ENCODE measurements at regions not wholly inside any gene's neighbourhood (a gene's known extent, or its start where the extent isn't known, plus 50 kb on each side); places are given as distances from the start of the nearest gene placed in this dataset.
A peak's percentile ranks its signal among the peaks of the same experiment; 100 is the strongest.

DNA sequence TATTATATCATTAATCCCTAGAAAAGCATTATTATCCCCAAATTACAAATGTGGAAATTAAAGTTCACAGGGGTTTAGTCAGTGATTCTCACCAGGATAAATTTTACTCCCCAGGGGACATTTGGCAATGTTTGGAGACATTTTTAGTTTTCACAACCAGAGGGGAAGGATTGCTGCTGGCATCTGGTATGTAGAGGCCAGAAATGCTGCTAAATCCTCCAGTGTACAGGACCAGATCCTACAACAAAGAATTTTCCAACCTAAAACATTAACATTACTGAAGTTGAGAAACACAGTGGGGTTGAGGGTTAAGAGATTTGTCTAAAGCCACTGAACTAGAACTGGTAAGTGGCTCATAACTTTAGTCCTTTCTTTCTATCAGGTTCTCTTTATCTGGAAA lies 162.0 kb upstream of the SYT6 start:
- H3K27ac ChIP-seq (ENCODE audit: insufficient read depth, low read length): no peak overlapping the region

More for the DNA sequence above, 162.0 kb upstream of the SYT6 start:
- Histone ChIP-seq H3K36me3 (ENCODE audit: control insufficient read depth, insufficient read depth, low read length) (no peaks in the 10 kb centered on the region), H2AK5ac (ENCODE audit: low read depth, low read length) (no peak overlapping the region), H2BK15ac (ENCODE audit: low read depth, low read length) (no peak overlapping the region), H3K9me1 (ENCODE audit: insufficient read depth, low read length) (0 out of 2 replicates have a peak, but pooled peaks cover 4% of the 10 kb centered on the region), H2BK5ac (ENCODE audit: low read depth, low read length, poor library complexity, severe bottlenecking) (peak overlapping the region; percentile 11), H3K9me3 (ENCODE audit: control insufficient read depth, insufficient read depth, low read length) (no peaks in the 10 kb centered on the region), H2BK120ac (ENCODE audit: low read depth, low read length) (0 out of 2 replicates have a peak overlapping the region, but pooled peaks have one; percentile 9), H4K91ac (ENCODE audit: insufficient read depth, low read depth, low read length) (no peak overlapping the region), H3K4ac (ENCODE audit: low read depth, low read length) (no peak overlapping the region), H2AK9ac (replicated peaks; ENCODE audit: low read depth, low read length, poor library complexity) (no peak overlapping the region), H4K5ac (ENCODE audit: low read depth, low read length) (no peak overlapping the region), H3K79me1 (ENCODE audit: low read depth in 1 of 2, low read length in 2 of 2) (no peaks in the 10 kb centered on the region), H3K56ac (ENCODE audit: extremely low read depth, insufficient read depth, low read length) (no peak overlapping the region), H3K4me3 (ENCODE audit: insufficient read depth, low read depth, low read length) (no peak overlapping the region), H3K18ac (ENCODE audit: low read depth, low read length) (no peak overlapping the region), H2BK20ac (ENCODE audit: low read depth, low read length) (no peak overlapping the region), H4K20me1 (ENCODE audit: insufficient read depth, low read length) (no peaks in the 10 kb centered on the region), H3K27me3 (ENCODE audit: control insufficient read depth, insufficient read depth, low read length) (no peaks in the 10 kb centered on the region), H3K4me1 (ENCODE audit: control insufficient read depth, insufficient read depth, low read length) (peaks cover 3% of the 10 kb centered on the region), H3K14ac (replicated peaks; ENCODE audit: low read depth, low read length) (no peak overlapping the region), H3K4me2 (ENCODE audit: low read depth, low read length) (no peak overlapping the region), H4K8ac (ENCODE audit: low read depth in 2 of 2, low read length in 2 of 2) (no peak overlapping the region), H2AFZ (replicated peaks; ENCODE audit: low read length, poor library complexity) (no peak overlapping the region), H3K23ac (ENCODE audit: low read depth, low read length) (no peak overlapping the region), H3K9ac (ENCODE audit: low read depth, low read length) (no peak overlapping the region)
- ATAC-seq (ENCODE audit: low read depth) (peak; percentile 5; the same call in 1 of the 2 replicates), DNase-seq (no peak)
- TF ChIP-seq CHD1 (IDR thresholded peaks at IDR 0.05; ENCODE audit: low read depth, low read length): no peak
- no peak for TF ChIP-seq BHLHE40 (IDR thresholded peaks at IDR 0.05; ENCODE audit: low read depth, low read length)
- in situ Hi-C loops (cut with MboI; ENCODE audit: low sequenced_read_pairs) (no loop called here), dilution Hi-C loops (cut with HindIII; ENCODE audit: low sequenced_read_pairs, unreplicated experiment) (no loop called here), intact Hi-C loops (cut with micrococcal nuclease) (no loop called here)
- ChIA-PET CTCF (interaction anchor here (0.5 kb wide), 1 partner anchor 64 kb away, joined by 3 read pairs; no protein-coding TSS in a partner anchor), POLR2A (ENCODE audit: unreplicated experiment) (no interaction called here)
- no TSS peak for BruUV-seq (replicated peaks)

Measured in IMR-90 (cell line).